Memory B cell (primary cell): ENCODE measurements at regions not wholly inside any gene's neighbourhood (a gene's known extent, or its start where the extent isn't known, plus 50 kb on each side); places are given as distances from the start of the nearest gene placed in this dataset.

Experiments
- ATAC-seq: fragments of 150-1000 bp; cut with Tn5 transposase; 2 replicates; pipeline ENCODE4 v1.10.0; 2021; ENCODE audit warnings: low read depth, mild to moderate bottlenecking, moderate library complexity
- DNase-seq, 2 donors: peaks; one replicate each; pipeline ENCODE4 v3.0.0; 2022; ENCODE audit warnings: low spot score in 2 of 2
- H3K27ac Mint-ChIP-seq: one replicate; pipeline ENCODE4 v1.8.0; 2022; ENCODE audit warnings: mild to moderate bottlenecking, moderate library complexity, mixed read lengths
- H3K27me3 Mint-ChIP-seq: one replicate; pipeline ENCODE4 v1.8.0; 2022; ENCODE audit warnings: mixed read lengths
- H3K36me3 Mint-ChIP-seq: one replicate; pipeline ENCODE4 v1.8.0; 2022; ENCODE audit warnings: mild to moderate bottlenecking, mixed read lengths
- H3K4me1 Mint-ChIP-seq: one replicate; pipeline ENCODE4 v1.8.0; 2022; ENCODE audit warnings: mixed read lengths
- H3K4me3 Mint-ChIP-seq: one replicate; pipeline ENCODE4 v1.8.0; 2022; ENCODE audit warnings: mild to moderate bottlenecking, moderate library complexity, mixed read lengths
- H3K9me3 Mint-ChIP-seq: one replicate; pipeline ENCODE4 v1.8.0; 2022; ENCODE audit warnings: mixed read lengths

- Mint-ChIP-seq H3K27ac (no peak overlapping the region), H3K36me3 (no peaks in the 10 kb centered on the region), H3K4me3 (no peak overlapping the region), H3K9me3 (peaks cover 3% of the 10 kb centered on the region), H3K4me1 (no peaks in the 10 kb centered on the region), H3K27me3 (no peaks in the 10 kb centered on the region)
- no peak for DNase-seq
- ATAC-seq, result no peak
These were observed 87.5 kb upstream of the MME start for GRCh38 chr3:154992655-154993054.

GRCh38 chr3:154990543-154990942, 89.6 kb upstream of the MME start:
- H3K36me3 Mint-ChIP-seq, result no peaks in the 10 kb centered on the region
- no peaks in the 10 kb centered on the region for H3K27me3 Mint-ChIP-seq
- no peak overlapping the region for H3K4me3 Mint-ChIP-seq
- no peak overlapping the region for H3K27ac Mint-ChIP-seq
- ATAC-seq (no peak), DNase-seq (no peak)
- peaks cover 3% of the 10 kb centered on the region for H3K9me3 Mint-ChIP-seq
- H3K4me1 Mint-ChIP-seq, result no peaks in the 10 kb centered on the region

- no peaks in the 10 kb centered on the region for H3K36me3 Mint-ChIP-seq
- ATAC-seq, result no peak
- H3K9me3 Mint-ChIP-seq, result peaks cover 3% of the 10 kb centered on the region
- no peaks in the 10 kb centered on the region for H3K4me1 Mint-ChIP-seq
- no peak for DNase-seq
- no peaks in the 10 kb centered on the region for H3K27me3 Mint-ChIP-seq
- H3K4me3 Mint-ChIP-seq, result no peak overlapping the region
- no peak overlapping the region for H3K27ac Mint-ChIP-seq
These were observed 92.3 kb upstream of the MME start for GRCh38 chr3:154987846-154988245.

- Mint-ChIP-seq H3K4me1 (no peaks in the 10 kb centered on the region), H3K27ac (no peak overlapping the region), H3K36me3 (no peaks in the 10 kb centered on the region), H3K4me3 (no peak overlapping the region), H3K27me3 (no peaks in the 10 kb centered on the region), H3K9me3 (peaks cover 2% of the 10 kb centered on the region)
- DNase-seq (no peak), ATAC-seq (no peak)
These were observed 98.5 kb upstream of the MME start for GRCh38 chr3:154981664-154982063.

GRCh38 chr3:154981201-154981600, 98.9 kb upstream of the MME start:
- no peaks in the 10 kb centered on the region for H3K4me1 Mint-ChIP-seq
- no peaks in the 10 kb centered on the region for H3K36me3 Mint-ChIP-seq
- H3K4me3 Mint-ChIP-seq, result no peak overlapping the region
- H3K27me3 Mint-ChIP-seq, result no peaks in the 10 kb centered on the region
- no peak for ATAC-seq
- peaks cover 2% of the 10 kb centered on the region for H3K9me3 Mint-ChIP-seq
- no peak overlapping the region for H3K27ac Mint-ChIP-seq
- DNase-seq, result no peak

- no peak overlapping the region for H3K4me3 Mint-ChIP-seq
- DNase-seq (no peak), ATAC-seq (no peak)
- no peaks in the 10 kb centered on the region for H3K4me1 Mint-ChIP-seq
- no peaks in the 10 kb centered on the region for H3K36me3 Mint-ChIP-seq
- H3K27ac Mint-ChIP-seq, result no peak overlapping the region
- peaks cover 2% of the 10 kb centered on the region for H3K9me3 Mint-ChIP-seq
- H3K27me3 Mint-ChIP-seq, result no peaks in the 10 kb centered on the region
These were observed 100.8 kb upstream of the MME start for GRCh38 chr3:154979331-154979730.

- Mint-ChIP-seq H3K9me3 (peaks cover 2% of the 10 kb centered on the region), H3K36me3 (no peaks in the 10 kb centered on the region), H3K4me3 (no peak overlapping the region), H3K27me3 (no peaks in the 10 kb centered on the region), H3K4me1 (no peaks in the 10 kb centered on the region), H3K27ac (no peak overlapping the region)
- DNase-seq (no peak), ATAC-seq (no peak)
These were observed 102.5 kb upstream of the MME start for GRCh38 chr3:154977666-154978065.

GRCh38 chr3:154976072-154976983, 103.8 kb upstream of the MME start:
- no peak overlapping the region for H3K27ac Mint-ChIP-seq
- ATAC-seq (no peak), DNase-seq (no peak)
- no peak overlapping the region for H3K4me3 Mint-ChIP-seq
- no peaks in the 10 kb centered on the region for H3K4me1 Mint-ChIP-seq
- H3K36me3 Mint-ChIP-seq, result no peaks in the 10 kb centered on the region
- peaks cover 5% of the 10 kb centered on the region for H3K9me3 Mint-ChIP-seq
- no peaks in the 10 kb centered on the region for H3K27me3 Mint-ChIP-seq

GRCh38 chr3:154973851-154974250, 106.3 kb upstream of the MME start:
- H3K4me3 Mint-ChIP-seq, result no peak overlapping the region
- no peak overlapping the region for H3K27ac Mint-ChIP-seq
- no peak for ATAC-seq
- H3K36me3 Mint-ChIP-seq, result no peaks in the 10 kb centered on the region
- peaks cover 3% of the 10 kb centered on the region for H3K9me3 Mint-ChIP-seq
- no peak for DNase-seq
- no peaks in the 10 kb centered on the region for H3K27me3 Mint-ChIP-seq
- H3K4me1 Mint-ChIP-seq, result no peaks in the 10 kb centered on the region

- Mint-ChIP-seq H3K36me3 (peaks cover 1% of the 10 kb centered on the region), H3K4me3 (no peak overlapping the region), H3K27me3 (no peaks in the 10 kb centered on the region), H3K9me3 (peaks cover 4% of the 10 kb centered on the region), H3K4me1 (no peaks in the 10 kb centered on the region), H3K27ac (no peak overlapping the region)
- DNase-seq, result no peak
- ATAC-seq, result no peak
These were observed 107.2 kb upstream of the MME start for GRCh38 chr3:154972951-154973350.

GRCh38 chr3:154971771-154972326, 108.3 kb upstream of the MME start:
- Mint-ChIP-seq H3K27me3 (no peaks in the 10 kb centered on the region), H3K4me3 (no peak overlapping the region), H3K27ac (no peak overlapping the region), H3K4me1 (no peaks in the 10 kb centered on the region), H3K9me3 (peaks cover 5% of the 10 kb centered on the region), H3K36me3 (peaks cover 2% of the 10 kb centered on the region)
- ATAC-seq (no peak), DNase-seq (no peak)

GRCh38 chr3:154971341-154971740, 108.8 kb upstream of the MME start:
- Mint-ChIP-seq H3K9me3 (peaks cover 5% of the 10 kb centered on the region), H3K27me3 (no peaks in the 10 kb centered on the region), H3K4me3 (no peak overlapping the region), H3K27ac (no peak overlapping the region), H3K4me1 (no peaks in the 10 kb centered on the region), H3K36me3 (peaks cover 2% of the 10 kb centered on the region)
- no peak for DNase-seq
- ATAC-seq, result no peak

- Mint-ChIP-seq H3K36me3 (peaks cover 2% of the 10 kb centered on the region), H3K27ac (no peak overlapping the region), H3K9me3 (peaks cover 5% of the 10 kb centered on the region), H3K27me3 (no peaks in the 10 kb centered on the region), H3K4me1 (no peaks in the 10 kb centered on the region), H3K4me3 (no peak overlapping the region)
- no peak for ATAC-seq
- DNase-seq, result no peak
These were observed 109.3 kb upstream of the MME start for GRCh38 chr3:154970797-154971196.

- no peak for ATAC-seq
- Mint-ChIP-seq H3K27me3 (no peaks in the 10 kb centered on the region), H3K4me3 (no peak overlapping the region), H3K36me3 (peaks cover 2% of the 10 kb centered on the region), H3K4me1 (no peaks in the 10 kb centered on the region), H3K27ac (no peak overlapping the region), H3K9me3 (peaks cover 5% of the 10 kb centered on the region)
- DNase-seq, result no peak
These were observed 110.8 kb upstream of the MME start for GRCh38 chr3:154969366-154969765.

- no peak overlapping the region for H3K4me3 Mint-ChIP-seq
- ATAC-seq (no peak), DNase-seq (no peak)
- peaks cover 5% of the 10 kb centered on the region for H3K9me3 Mint-ChIP-seq
- H3K27me3 Mint-ChIP-seq, result no peaks in the 10 kb centered on the region
- H3K27ac Mint-ChIP-seq, result no peak overlapping the region
- H3K36me3 Mint-ChIP-seq, result peaks cover 2% of the 10 kb centered on the region
- H3K4me1 Mint-ChIP-seq, result no peaks in the 10 kb centered on the region
These were observed 113.0 kb upstream of the MME start for GRCh38 chr3:154967090-154967489.
